Osteoblast (primary cell): ENCODE measurements at regions not wholly inside any gene's neighbourhood (a gene's known extent, or its start where the extent isn't known, plus 50 kb on each side); places are given as distances from the start of the nearest gene placed in this dataset.

Source experiments
- DNase-seq: peaks from one replicate; pipeline ENCODE4 v3.0.0; 2011; ENCODE audit warnings: low spot score, mixed read lengths; ENCODE audit not compliant: insufficient read length; ENCODE audit errors: missing footprints
- H2AFZ ChIP-seq: 2 replicates; pipeline ENCODE4 v1.6.0; 2011; ENCODE audit warnings: mild to moderate bottlenecking, low read length
- H3K27ac ChIP-seq: 2 replicates; pipeline ENCODE4 v1.5.1; 2011; ENCODE audit warnings: mild to moderate bottlenecking, low read depth, low read length, moderate library complexity
- H3K27me3 ChIP-seq: 2 replicates; pipeline ENCODE4 v1.6.0; 2012; ENCODE audit warnings: mild to moderate bottlenecking, control low read depth, inconsistent platforms, low read length, moderate library complexity; ENCODE audit not compliant: insufficient read depth
- H3K36me3 ChIP-seq: 2 replicates; pipeline ENCODE4 v1.5.1; 2011; ENCODE audit warnings: mild to moderate bottlenecking, low read length, control low read depth, moderate library complexity; ENCODE audit not compliant: insufficient read depth
- H3K4me1 ChIP-seq: 2 replicates; pipeline ENCODE4 v1.5.1; 2011; ENCODE audit warnings: mild to moderate bottlenecking, low read length, control low read depth, moderate library complexity; ENCODE audit not compliant: insufficient read depth
- H3K4me2 ChIP-seq: 2 replicates; pipeline ENCODE4 v1.6.0; 2011; ENCODE audit warnings: mild to moderate bottlenecking, low read length; ENCODE audit not compliant: insufficient read depth
- H3K4me3 ChIP-seq: fragments of 200-600 bp; sonication (generic); 3 replicates; pipeline ENCODE4 v1.5.1; 2012; ENCODE audit warnings: mild to moderate bottlenecking, low read length, inconsistent platforms; ENCODE audit not compliant: insufficient read depth
- H3K79me2 ChIP-seq: 2 replicates; pipeline ENCODE4 v1.6.0; 2012; ENCODE audit warnings: mild to moderate bottlenecking, low read length, control low read depth, inconsistent platforms; ENCODE audit not compliant: insufficient read depth
- H3K9me3 ChIP-seq: 2 replicates; pipeline ENCODE4 v1.5.1; 2011; ENCODE audit warnings: low read depth, low read length, control low read depth
- H4K20me1 ChIP-seq: 2 replicates; pipeline ENCODE4 v1.6.0; 2012; ENCODE audit warnings: mild to moderate bottlenecking, low read length, control low read depth; ENCODE audit not compliant: insufficient read depth
- TF ChIP-seq, protein P1 (sequence below): IDR thresholded peaks from 2 replicates; pipeline ENCODE4 v1.5.1; 2011; ENCODE audit warnings: mild to moderate bottlenecking, low read depth, low read length, moderate library complexity; ENCODE audit errors: extremely low read depth

- Histone ChIP-seq H2AFZ (no peak overlapping the region), H3K27me3 (no peaks in the 10 kb centered on the region), H3K79me2 (no peaks in the 10 kb centered on the region), H3K4me3 (no peak overlapping the region), H3K9me3 (peaks cover 4% of the 10 kb centered on the region), H3K27ac (no peak overlapping the region), H4K20me1 (no peaks in the 10 kb centered on the region), H3K36me3 (no peaks in the 10 kb centered on the region), H3K4me1 (no peaks in the 10 kb centered on the region), H3K4me2 (no peak overlapping the region)
- no peak for DNase-seq
- TF ChIP-seq, protein P1, sequence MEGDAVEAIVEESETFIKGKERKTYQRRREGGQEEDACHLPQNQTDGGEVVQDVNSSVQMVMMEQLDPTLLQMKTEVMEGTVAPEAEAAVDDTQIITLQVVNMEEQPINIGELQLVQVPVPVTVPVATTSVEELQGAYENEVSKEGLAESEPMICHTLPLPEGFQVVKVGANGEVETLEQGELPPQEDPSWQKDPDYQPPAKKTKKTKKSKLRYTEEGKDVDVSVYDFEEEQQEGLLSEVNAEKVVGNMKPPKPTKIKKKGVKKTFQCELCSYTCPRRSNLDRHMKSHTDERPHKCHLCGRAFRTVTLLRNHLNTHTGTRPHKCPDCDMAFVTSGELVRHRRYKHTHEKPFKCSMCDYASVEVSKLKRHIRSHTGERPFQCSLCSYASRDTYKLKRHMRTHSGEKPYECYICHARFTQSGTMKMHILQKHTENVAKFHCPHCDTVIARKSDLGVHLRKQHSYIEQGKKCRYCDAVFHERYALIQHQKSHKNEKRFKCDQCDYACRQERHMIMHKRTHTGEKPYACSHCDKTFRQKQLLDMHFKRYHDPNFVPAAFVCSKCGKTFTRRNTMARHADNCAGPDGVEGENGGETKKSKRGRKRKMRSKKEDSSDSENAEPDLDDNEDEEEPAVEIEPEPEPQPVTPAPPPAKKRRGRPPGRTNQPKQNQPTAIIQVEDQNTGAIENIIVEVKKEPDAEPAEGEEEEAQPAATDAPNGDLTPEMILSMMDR = no peak
Measured at GRCh38 chr3:459311-459670, 262.7 kb downstream of the CHL1 start.

DNA sequence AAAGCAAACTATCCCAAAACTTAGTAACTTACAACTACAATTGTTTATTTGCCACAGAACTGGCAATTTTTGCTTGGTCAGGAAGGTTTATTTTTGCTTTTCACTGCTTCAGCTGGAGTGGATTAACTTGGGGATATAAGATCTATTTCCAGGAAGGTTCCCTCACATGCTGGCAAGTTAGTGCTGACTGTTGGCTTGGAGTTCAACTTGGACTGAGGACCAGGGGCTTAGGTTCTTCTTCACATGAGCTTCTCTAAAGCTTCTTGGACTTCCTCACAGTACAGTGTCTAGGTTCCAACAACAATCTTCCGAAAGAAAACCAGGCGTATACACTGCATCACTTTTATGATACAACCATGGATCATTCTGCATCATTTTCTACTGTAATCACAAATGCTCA lies 264.4 kb downstream of the CHL1 start:
- TF ChIP-seq, protein P1 = no peak

DNA sequence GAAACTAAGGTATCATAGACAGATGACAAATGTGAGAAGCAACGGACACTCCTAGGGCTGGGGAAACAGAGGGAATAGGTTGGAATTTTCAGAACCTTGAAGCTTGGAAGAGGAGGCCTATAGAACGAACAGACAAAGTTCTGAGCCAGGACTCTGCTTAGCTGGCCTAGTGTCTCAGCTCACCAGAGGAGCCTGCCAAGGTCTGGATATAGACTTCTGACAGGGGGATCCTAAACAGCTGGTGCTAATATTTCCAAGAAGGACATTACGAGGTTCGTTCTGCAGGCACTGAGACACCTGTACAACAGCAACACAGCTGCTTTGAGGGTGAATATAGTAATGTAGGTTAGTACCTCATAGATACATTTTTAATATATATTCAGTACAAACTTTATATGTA lies 266.3 kb downstream of the CHL1 start:
- H3K4me3 ChIP-seq = no peak overlapping the region
- H3K79me2 ChIP-seq = no peaks in the 10 kb centered on the region
- H4K20me1 ChIP-seq = no peaks in the 10 kb centered on the region
- H3K4me2 ChIP-seq = no peak overlapping the region
- no peaks in the 10 kb centered on the region for H3K36me3 ChIP-seq
- no peak for DNase-seq
- H3K9me3 ChIP-seq = peaks cover 4% of the 10 kb centered on the region
- no peaks in the 10 kb centered on the region for H3K27me3 ChIP-seq
- no peak overlapping the region for H3K27ac ChIP-seq
- H3K4me1 ChIP-seq = no peaks in the 10 kb centered on the region
- TF ChIP-seq, protein P1 = no peak
- H2AFZ ChIP-seq = no peak overlapping the region

More for the DNA sequence above, 264.4 kb downstream of the CHL1 start:
- H3K79me2 ChIP-seq = no peaks in the 10 kb centered on the region
- H3K36me3 ChIP-seq = no peaks in the 10 kb centered on the region
- H3K4me3 ChIP-seq = no peak overlapping the region
- DNase-seq = no peak
- no peaks in the 10 kb centered on the region for H4K20me1 ChIP-seq
- H3K4me1 ChIP-seq = no peaks in the 10 kb centered on the region
- no peak overlapping the region for H3K27ac ChIP-seq
- peaks cover 4% of the 10 kb centered on the region for H3K9me3 ChIP-seq
- H3K4me2 ChIP-seq = no peak overlapping the region
- H3K27me3 ChIP-seq = no peaks in the 10 kb centered on the region
- H2AFZ ChIP-seq = no peak overlapping the region

DNA sequence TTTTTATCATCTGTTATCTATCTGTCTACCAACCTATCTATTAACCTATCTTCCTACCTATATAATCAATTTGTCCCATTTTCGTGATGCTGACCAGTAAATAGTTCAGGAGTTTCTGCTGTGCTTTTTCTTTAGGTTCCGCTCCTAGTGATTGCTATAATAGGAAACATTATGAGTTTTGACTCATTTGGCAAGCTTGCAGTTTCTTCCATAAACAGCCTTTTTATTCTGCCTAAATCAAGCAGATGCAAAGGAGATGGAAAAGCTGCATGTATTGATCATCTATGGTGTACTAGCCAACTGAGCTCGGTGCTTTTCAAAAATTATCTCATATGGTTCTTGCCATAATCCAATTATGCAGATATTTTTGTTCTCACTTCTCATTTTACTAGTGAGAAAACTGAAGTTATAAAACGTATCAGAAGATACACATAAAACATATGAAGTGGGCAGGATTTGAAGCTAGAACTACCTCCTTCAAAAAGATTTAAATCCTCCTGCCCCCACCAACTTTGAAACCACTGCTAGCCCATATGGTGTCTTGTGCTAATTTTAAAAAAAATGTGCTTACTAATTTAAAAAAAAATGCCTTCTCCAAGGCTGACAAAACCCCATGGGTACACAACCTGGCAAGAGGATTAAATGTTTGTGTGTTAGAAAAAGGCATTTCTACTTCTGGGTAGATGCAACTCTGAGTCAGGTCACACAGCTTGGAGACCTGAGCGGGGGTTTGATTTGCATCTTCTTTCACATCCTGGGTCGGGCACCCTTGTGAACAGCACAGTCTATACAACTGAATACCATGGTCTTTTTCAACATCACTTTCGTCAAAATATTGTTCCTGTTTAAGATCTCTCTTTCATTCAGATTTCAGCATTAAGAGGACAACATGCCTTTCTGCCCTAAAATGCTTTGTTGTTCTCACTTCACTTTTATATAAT lies 267.0 kb downstream of the CHL1 start:
- Histone ChIP-seq H3K4me2 (no peak overlapping the region), H3K79me2 (no peaks in the 10 kb centered on the region), H3K27ac (no peak overlapping the region), H2AFZ (no peak overlapping the region), H3K27me3 (no peaks in the 10 kb centered on the region), H3K36me3 (no peaks in the 10 kb centered on the region), H3K4me1 (no peaks in the 10 kb centered on the region), H3K4me3 (no peak overlapping the region), H3K9me3 (peaks cover 4% of the 10 kb centered on the region), H4K20me1 (no peaks in the 10 kb centered on the region)
- DNase-seq = no peak
- TF ChIP-seq, protein P1 = no peak
